ENCODE measurements at regions not wholly inside any gene's neighbourhood (a gene's known extent, or its start where the extent isn't known, plus 50 kb on each side); places are given as distances from the start of the nearest gene placed in this dataset.
A peak's percentile ranks its signal among the peaks of the same experiment; 100 is the strongest.

- no peak overlapping the region for H3K4me3 ChIP-seq
- H3K4me3 Mint-ChIP-seq, result no peak overlapping the region
- no peaks in the 10 kb centered on the region for H3K79me2 ChIP-seq (ENCODE audit: low read depth)
- peaks cover 8% of the 10 kb centered on the region for H3K4me1 Mint-ChIP-seq
- no peaks in the 10 kb centered on the region for H3K36me3 Mint-ChIP-seq
- H3K9ac ChIP-seq, result no peak overlapping the region
- no peak overlapping the region for H2AFZ ChIP-seq (replicated peaks)
- H3F3A ChIP-seq (ENCODE audit: low read depth), result no peaks in the 10 kb centered on the region
- no peaks in the 10 kb centered on the region for H3K36me3 ChIP-seq
- no peaks in the 10 kb centered on the region for H3K4me1 ChIP-seq
- peaks cover 3% of the 10 kb centered on the region for H3K27me3 Mint-ChIP-seq (ENCODE audit: insufficient read depth, low read depth)
- TF ChIP-seq CTCF (IDR thresholded peaks at IDR 0.05), result no peak
- H4K20me1 ChIP-seq (ENCODE audit: low read depth), result no peaks in the 10 kb centered on the region
- H3K9me3 Mint-ChIP-seq, result no peaks in the 10 kb centered on the region
- H3K4me2 ChIP-seq, result no peak overlapping the region
- H3K27ac ChIP-seq, result no peak overlapping the region
- H3K27ac Mint-ChIP-seq, result no peak overlapping the region
- H3K9me3 ChIP-seq (ENCODE audit: low read depth), result no peaks in the 10 kb centered on the region
- DNase-seq (ENCODE audit: low spot score), result no peak
- H3K27me3 ChIP-seq, result no peaks in the 10 kb centered on the region
Measured at GRCh38 chr2:200752835-200753234, 58.9 kb upstream of the BZW1 start.

GRCh38 chr2:200756618-200757321 is 54.9 kb upstream of the BZW1 start:
- H3K4me3 ChIP-seq, result no peak overlapping the region

GRCh38 chr2:200757399-200757798 is 54.3 kb upstream of the BZW1 start:
- Histone ChIP-seq H3K27ac (no peak overlapping the region), H4K20me1 (ENCODE audit: low read depth) (no peaks in the 10 kb centered on the region), H3K79me2 (ENCODE audit: low read depth) (no peaks in the 10 kb centered on the region), H3F3A (ENCODE audit: low read depth) (no peaks in the 10 kb centered on the region), H3K4me3 (no peak overlapping the region), H3K4me2 (no peak overlapping the region), H3K9me3 (ENCODE audit: low read depth) (no peaks in the 10 kb centered on the region), H3K36me3 (no peaks in the 10 kb centered on the region), H3K27me3 (no peaks in the 10 kb centered on the region), H3K9ac (no peak overlapping the region), H2AFZ (replicated peaks) (peak overlapping the region; percentile 11), H3K4me1 (no peaks in the 10 kb centered on the region)
- Mint-ChIP-seq H3K36me3 (no peaks in the 10 kb centered on the region), H3K27me3 (ENCODE audit: insufficient read depth, low read depth) (peaks cover 5% of the 10 kb centered on the region), H3K27ac (no peak overlapping the region), H3K4me3 (no peak overlapping the region), H3K9me3 (no peaks in the 10 kb centered on the region), H3K4me1 (no peaks in the 10 kb centered on the region)
- DNase-seq (ENCODE audit: low spot score), result no peak
- TF ChIP-seq CTCF (IDR thresholded peaks at IDR 0.05) (no peak), EZH2 (IDR thresholded peaks at IDR 0.05) (no peak), EZH2phosphoT487 (IDR thresholded peaks at IDR 0.05) (no peak)

More at GRCh38 chr2:200756618-200757321, 54.9 kb upstream of the BZW1 start:
- H3K4me1 Mint-ChIP-seq, result no peaks in the 10 kb centered on the region
- Histone ChIP-seq H4K20me1 (ENCODE audit: low read depth) (no peaks in the 10 kb centered on the region), H3K9me3 (ENCODE audit: low read depth) (no peaks in the 10 kb centered on the region), H3F3A (ENCODE audit: low read depth) (no peaks in the 10 kb centered on the region), H3K4me1 (no peaks in the 10 kb centered on the region), H3K36me3 (no peaks in the 10 kb centered on the region), H3K4me2 (no peak overlapping the region), H3K27me3 (no peaks in the 10 kb centered on the region), H2AFZ (replicated peaks) (peak overlapping the region; percentile 11), H3K9ac (no peak overlapping the region), H3K27ac (no peak overlapping the region), H3K79me2 (ENCODE audit: low read depth) (no peaks in the 10 kb centered on the region)
- DNase-seq (ENCODE audit: low spot score), result no peak
- peaks cover 7% of the 10 kb centered on the region for H3K27me3 Mint-ChIP-seq (ENCODE audit: insufficient read depth, low read depth)
- no peak for TF ChIP-seq EZH2 (IDR thresholded peaks at IDR 0.05)
- no peak for TF ChIP-seq CTCF (IDR thresholded peaks at IDR 0.05)
- TF ChIP-seq EZH2phosphoT487 (IDR thresholded peaks at IDR 0.05), result no peak
- no peak overlapping the region for H3K27ac Mint-ChIP-seq
- H3K9me3 Mint-ChIP-seq, result no peaks in the 10 kb centered on the region
- no peak overlapping the region for H3K4me3 Mint-ChIP-seq
- no peaks in the 10 kb centered on the region for H3K36me3 Mint-ChIP-seq

Measured in neural progenitor cell (in vitro differentiated cells).